ENCODE measurements at regions not wholly inside any gene's neighbourhood (a gene's known extent, or its start where the extent isn't known, plus 50 kb on each side); places are given as distances from the start of the nearest gene placed in this dataset.

GRCh38 chr13:81199956-81200355 lies 859.0 kb upstream of the SPRY2 start:
- TF ChIP-seq CTCF (IDR thresholded peaks at IDR 0.05; ENCODE audit: insufficient read depth, low read length), result no peak
- TF ChIP-seq GABPA (IDR thresholded peaks at IDR 0.05; ENCODE audit: low read depth), result no peak

All from HL-60 (cell line).